ENCODE measurements at regions not wholly inside any gene's neighbourhood (a gene's known extent, or its start where the extent isn't known, plus 50 kb on each side); places are given as distances from the start of the nearest gene placed in this dataset.

DNA sequence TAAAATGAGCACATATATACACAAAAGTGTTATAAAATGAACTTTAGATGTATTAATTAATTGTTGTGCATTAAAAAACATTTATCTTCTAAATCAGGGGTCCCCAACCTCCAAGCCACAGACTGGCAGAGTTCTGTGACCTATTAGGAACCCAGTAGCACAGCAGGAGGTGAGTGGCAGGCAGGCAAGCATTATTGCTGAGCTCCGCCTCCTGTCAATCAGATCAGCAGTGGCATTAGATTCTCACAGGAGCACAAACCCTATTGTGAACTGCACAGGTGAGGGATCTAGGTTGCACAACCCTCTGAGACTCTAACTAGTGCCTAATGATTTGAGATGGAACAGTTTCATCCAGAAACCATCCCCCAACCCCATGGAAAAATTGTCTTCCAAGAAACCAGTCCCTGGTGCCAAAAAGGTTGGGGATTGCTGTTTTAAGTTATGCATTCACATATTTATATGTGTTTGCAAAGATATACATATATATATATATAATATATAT, 583.7 kb downstream of the KCNJ2 start:
- H3K27ac ChIP-seq, result no peak overlapping the region
- no peak for TF ChIP-seq ZFX (IDR thresholded peaks at IDR 0.05)
- TF ChIP-seq, protein P1, sequence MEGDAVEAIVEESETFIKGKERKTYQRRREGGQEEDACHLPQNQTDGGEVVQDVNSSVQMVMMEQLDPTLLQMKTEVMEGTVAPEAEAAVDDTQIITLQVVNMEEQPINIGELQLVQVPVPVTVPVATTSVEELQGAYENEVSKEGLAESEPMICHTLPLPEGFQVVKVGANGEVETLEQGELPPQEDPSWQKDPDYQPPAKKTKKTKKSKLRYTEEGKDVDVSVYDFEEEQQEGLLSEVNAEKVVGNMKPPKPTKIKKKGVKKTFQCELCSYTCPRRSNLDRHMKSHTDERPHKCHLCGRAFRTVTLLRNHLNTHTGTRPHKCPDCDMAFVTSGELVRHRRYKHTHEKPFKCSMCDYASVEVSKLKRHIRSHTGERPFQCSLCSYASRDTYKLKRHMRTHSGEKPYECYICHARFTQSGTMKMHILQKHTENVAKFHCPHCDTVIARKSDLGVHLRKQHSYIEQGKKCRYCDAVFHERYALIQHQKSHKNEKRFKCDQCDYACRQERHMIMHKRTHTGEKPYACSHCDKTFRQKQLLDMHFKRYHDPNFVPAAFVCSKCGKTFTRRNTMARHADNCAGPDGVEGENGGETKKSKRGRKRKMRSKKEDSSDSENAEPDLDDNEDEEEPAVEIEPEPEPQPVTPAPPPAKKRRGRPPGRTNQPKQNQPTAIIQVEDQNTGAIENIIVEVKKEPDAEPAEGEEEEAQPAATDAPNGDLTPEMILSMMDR (conservative IDR thresholded peaks at IDR 0.05), result no peak

GRCh38 chr17:70763018-70763417, 593.7 kb downstream of the KCNJ2 start:
- TF ChIP-seq ZFX (IDR thresholded peaks at IDR 0.05), result no peak
- TF ChIP-seq, protein P1 (conservative IDR thresholded peaks at IDR 0.05), result no peak
- no peak overlapping the region for H3K27ac ChIP-seq

DNA sequence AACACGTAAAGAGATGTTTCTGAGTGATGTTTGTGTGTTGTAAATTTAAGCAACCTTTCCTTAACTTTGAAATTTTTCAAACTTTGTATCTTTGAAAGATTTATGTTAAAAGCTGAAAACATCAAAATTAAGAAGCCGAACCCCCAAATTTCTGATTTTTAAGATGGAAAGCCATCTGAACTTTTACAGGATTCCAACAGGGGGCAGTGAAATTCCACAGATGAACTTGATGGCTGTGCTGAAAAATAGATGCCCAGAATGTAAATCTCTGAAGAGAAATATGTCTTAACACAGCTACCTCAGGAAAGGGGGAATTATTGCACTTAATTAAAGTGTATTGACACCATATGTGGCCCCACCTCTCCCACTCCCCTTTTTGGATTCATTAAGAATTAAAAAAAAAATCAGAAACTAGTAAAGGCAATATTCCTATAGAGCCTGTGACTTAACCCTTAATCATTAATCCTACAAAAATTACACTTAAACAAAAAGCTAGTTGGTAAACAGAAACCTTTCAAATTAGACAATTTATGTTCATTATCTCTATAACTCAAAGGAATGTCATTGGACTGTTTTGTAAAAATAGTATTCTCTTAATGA, 597.9 kb downstream of the KCNJ2 start:
- no peak for TF ChIP-seq ZFX (IDR thresholded peaks at IDR 0.05)
- TF ChIP-seq, protein P1 (conservative IDR thresholded peaks at IDR 0.05), result peak; percentile 80

DNA sequence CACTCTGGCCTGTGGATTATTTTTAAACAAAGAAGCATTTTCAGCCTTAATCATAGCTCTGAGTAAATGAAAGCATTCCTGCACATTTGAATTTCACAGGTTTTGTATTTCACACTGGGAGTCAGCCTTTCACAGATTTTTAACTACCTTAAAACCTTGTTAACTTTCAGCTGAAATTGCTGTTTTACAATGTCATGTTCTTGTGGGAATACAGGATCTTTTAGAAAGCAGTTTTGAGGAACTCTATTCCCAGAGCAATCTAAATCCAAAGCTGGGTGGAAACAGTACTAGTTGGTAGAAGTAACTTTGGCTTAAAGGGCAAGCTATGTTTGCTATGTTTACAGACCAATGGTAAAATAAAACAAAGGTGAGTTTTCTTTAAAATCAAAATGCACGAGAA, 600.6 kb downstream of the KCNJ2 start:
- TF ChIP-seq, protein P1 (conservative IDR thresholded peaks at IDR 0.05), result no peak
- no peak for TF ChIP-seq ZFX (IDR thresholded peaks at IDR 0.05)
- H3K27ac ChIP-seq, result no peak overlapping the region

More for the DNA sequence above, 597.9 kb downstream of the KCNJ2 start:
- H3K27ac ChIP-seq, result no peak overlapping the region

GRCh38 chr17:70771804-70772386, 602.6 kb downstream of the KCNJ2 start:
- no peak overlapping the region for H3K27ac ChIP-seq
- TF ChIP-seq ZFX (IDR thresholded peaks at IDR 0.05), result no peak
- TF ChIP-seq, protein P1 (conservative IDR thresholded peaks at IDR 0.05), result no peak

GRCh38 chr17:70772761-70773160, 603.4 kb downstream of the KCNJ2 start:
- TF ChIP-seq ZFX (IDR thresholded peaks at IDR 0.05), result no peak
- TF ChIP-seq, protein P1 (conservative IDR thresholded peaks at IDR 0.05), result no peak
- no peak overlapping the region for H3K27ac ChIP-seq

GRCh38 chr17:70773258-70773657, 603.9 kb downstream of the KCNJ2 start:
- TF ChIP-seq ZFX (IDR thresholded peaks at IDR 0.05), result no peak
- TF ChIP-seq, protein P1 (conservative IDR thresholded peaks at IDR 0.05), result no peak
- no peak overlapping the region for H3K27ac ChIP-seq
